HEK293 (cell line): ENCODE measurements at regions not wholly inside any gene's neighbourhood (a gene's known extent, or its start where the extent isn't known, plus 50 kb on each side); places are given as distances from the start of the nearest gene placed in this dataset.

Experiments
- GLIS2 ChIP-seq: fragments of 450-650 bp; formaldehyde crosslinking; IDR thresholded peaks from 2 replicates; pipeline ENCODE4 v1.5.1; 2016; ENCODE audit warnings: missing biosample characterization, missing genetic modification characterization
- KLF10 ChIP-seq: fragments of 450-650 bp; IDR thresholded peaks from 2 replicates; pipeline ENCODE4 v1.5.1; 2018; ENCODE audit warnings: missing biosample characterization, mild to moderate bottlenecking, missing genetic modification characterization
- YY1 ChIP-seq: fragments of 450-650 bp; formaldehyde crosslinking; IDR thresholded peaks from 2 replicates; pipeline ENCODE4 v1.5.1; 2018; ENCODE audit warnings: missing biosample characterization, missing genetic modification characterization
- ZBTB17 ChIP-seq: fragments of 450-650 bp; formaldehyde crosslinking; IDR thresholded peaks from 2 replicates; pipeline ENCODE4 v1.5.1; 2016; ENCODE audit warnings: missing biosample characterization, missing genetic modification characterization
- ZNF114 ChIP-seq: fragments of 450-650 bp; formaldehyde crosslinking; IDR thresholded peaks from 2 replicates; pipeline ENCODE4 v1.5.0; 2017; ENCODE audit warnings: missing biosample characterization, missing genetic modification characterization
- ZNF791 ChIP-seq: fragments of 450-650 bp; formaldehyde crosslinking; IDR thresholded peaks from 2 replicates; pipeline ENCODE4 v1.5.1; 2016; ENCODE audit warnings: missing biosample characterization, missing genetic modification characterization
- TF ChIP-seq, protein P1 (sequence below): fragments of 450-650 bp; formaldehyde crosslinking; IDR thresholded peaks from 2 replicates; pipeline ENCODE4 v1.5.1; 2016; ENCODE audit warnings: missing biosample characterization, missing genetic modification characterization
- TF ChIP-seq, protein P2 (sequence below): fragments of 450-650 bp; formaldehyde crosslinking; IDR thresholded peaks from 2 replicates; pipeline ENCODE4 v1.5.1; 2016; ENCODE audit warnings: missing biosample characterization, missing genetic modification characterization
- TF ChIP-seq, protein P3 (sequence below): fragments of 450-650 bp; formaldehyde crosslinking; IDR thresholded peaks from 2 replicates; pipeline ENCODE4 v1.5.1; 2016; ENCODE audit warnings: missing biosample characterization, missing genetic modification characterization

DNA sequence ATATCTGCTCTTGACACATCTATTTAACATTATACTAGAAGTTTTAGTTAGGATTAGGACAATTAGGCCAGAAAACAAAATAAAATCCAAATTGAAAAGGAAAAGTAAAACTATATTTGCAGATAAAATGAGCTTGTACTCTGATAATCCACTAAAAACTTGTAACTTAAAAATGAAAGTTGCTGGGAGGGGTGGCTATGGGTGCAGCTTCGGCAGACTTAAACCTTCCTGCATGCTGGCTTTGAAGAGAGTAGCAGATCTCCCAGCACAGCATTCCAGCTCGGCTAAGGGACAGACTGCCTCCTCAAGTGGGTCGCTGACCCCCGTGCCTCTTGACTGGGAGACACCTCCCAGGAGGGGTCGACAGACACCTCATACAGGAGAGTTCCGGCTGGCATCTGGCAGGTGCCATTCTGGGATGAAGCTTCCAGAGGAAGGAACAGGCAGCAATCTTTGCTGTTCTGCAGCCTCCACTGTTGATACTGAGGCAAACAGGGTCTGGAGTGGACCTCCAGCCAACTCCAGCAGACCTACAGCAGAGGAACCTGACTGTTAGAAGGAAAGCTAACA is 2379.9 kb downstream of the ARAP2 start:
- TF ChIP-seq, protein P1, sequence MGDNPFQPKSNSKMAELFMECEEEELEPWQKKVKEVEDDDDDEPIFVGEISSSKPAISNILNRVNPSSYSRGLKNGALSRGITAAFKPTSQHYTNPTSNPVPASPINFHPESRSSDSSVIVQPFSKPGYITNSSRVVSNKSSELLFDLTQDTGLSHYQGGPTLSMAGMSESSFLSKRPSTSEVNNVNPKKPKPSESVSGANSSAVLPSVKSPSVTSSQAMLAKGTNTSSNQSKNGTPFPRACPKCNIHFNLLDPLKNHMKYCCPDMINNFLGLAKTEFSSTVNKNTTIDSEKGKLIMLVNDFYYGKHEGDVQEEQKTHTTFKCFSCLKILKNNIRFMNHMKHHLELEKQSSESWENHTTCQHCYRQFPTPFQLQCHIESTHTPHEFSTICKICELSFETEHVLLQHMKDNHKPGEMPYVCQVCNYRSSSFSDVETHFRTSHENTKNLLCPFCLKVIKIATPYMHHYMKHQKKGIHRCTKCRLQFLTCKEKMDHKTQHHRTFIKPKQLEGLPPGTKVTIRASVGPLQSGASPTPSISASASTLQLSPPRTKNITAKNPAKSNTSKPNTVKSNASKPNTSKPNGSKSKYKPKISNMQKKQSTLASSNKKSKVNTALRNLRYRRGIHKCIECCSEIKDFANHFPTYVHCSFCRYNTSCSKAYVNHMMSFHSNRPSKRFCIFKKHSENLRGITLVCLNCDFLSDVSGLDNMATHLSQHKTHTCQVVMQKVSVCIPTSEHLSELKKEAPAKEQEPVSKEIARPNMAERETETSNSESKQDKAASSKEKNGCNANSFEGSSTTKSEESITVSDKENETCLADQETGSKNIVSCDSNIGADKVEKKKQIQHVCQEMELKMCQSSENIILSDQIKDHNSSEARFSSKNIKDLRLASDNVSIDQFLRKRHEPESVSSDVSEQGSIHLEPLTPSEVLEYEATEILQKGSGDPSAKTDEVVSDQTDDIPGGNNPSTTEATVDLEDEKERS (tag by site-specific recombination) = no peak
- no peak for TF ChIP-seq GLIS2
- TF ChIP-seq, protein P2, sequence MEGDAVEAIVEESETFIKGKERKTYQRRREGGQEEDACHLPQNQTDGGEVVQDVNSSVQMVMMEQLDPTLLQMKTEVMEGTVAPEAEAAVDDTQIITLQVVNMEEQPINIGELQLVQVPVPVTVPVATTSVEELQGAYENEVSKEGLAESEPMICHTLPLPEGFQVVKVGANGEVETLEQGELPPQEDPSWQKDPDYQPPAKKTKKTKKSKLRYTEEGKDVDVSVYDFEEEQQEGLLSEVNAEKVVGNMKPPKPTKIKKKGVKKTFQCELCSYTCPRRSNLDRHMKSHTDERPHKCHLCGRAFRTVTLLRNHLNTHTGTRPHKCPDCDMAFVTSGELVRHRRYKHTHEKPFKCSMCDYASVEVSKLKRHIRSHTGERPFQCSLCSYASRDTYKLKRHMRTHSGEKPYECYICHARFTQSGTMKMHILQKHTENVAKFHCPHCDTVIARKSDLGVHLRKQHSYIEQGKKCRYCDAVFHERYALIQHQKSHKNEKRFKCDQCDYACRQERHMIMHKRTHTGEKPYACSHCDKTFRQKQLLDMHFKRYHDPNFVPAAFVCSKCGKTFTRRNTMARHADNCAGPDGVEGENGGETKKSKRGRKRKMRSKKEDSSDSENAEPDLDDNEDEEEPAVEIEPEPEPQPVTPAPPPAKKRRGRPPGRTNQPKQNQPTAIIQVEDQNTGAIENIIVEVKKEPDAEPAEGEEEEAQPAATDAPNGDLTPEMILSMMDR (tag by site-specific recombination) = no peak
- no peak for TF ChIP-seq ZNF791 (tag by site-specific recombination)
- TF ChIP-seq, protein P3, sequence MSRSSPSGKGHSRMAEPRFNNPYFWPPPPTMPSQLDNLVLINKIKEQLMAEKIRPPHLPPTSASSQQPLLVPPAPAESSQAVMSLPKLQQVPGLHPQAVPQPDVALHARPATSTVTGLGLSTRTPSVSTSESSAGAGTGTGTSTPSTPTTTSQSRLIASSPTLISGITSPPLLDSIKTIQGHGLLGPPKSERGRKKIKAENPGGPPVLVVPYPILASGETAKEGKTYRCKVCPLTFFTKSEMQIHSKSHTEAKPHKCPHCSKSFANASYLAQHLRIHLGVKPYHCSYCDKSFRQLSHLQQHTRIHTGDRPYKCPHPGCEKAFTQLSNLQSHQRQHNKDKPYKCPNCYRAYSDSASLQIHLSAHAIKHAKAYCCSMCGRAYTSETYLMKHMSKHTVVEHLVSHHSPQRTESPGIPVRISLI = no peak
- no peak for TF ChIP-seq KLF10 (tag by site-specific recombination)
- TF ChIP-seq YY1 (tag by site-specific recombination) = no peak
- TF ChIP-seq ZNF114 (tag by site-specific recombination) = no peak
- no peak for TF ChIP-seq ZBTB17 (tag by site-specific recombination)
